HUES64 (cell line): ENCODE measurements at regions not wholly inside any gene's neighbourhood (a gene's known extent, or its start where the extent isn't known, plus 50 kb on each side); places are given as distances from the start of the nearest gene placed in this dataset.

Source experiments
- H3K27ac ChIP-seq: 2 replicates; pipeline ENCODE4 v1.7.0; 2013; ENCODE audit warnings: low read depth, low read length, inconsistent platforms
- H3K27me3 ChIP-seq: 2 replicates; pipeline ENCODE4 v1.6.1; 2013; ENCODE audit warnings: mild to moderate bottlenecking, low read length; ENCODE audit not compliant: insufficient read depth
- H3K36me3 ChIP-seq: 2 replicates; pipeline ENCODE4 v1.6.1; 2013; ENCODE audit warnings: mild to moderate bottlenecking, low read length; ENCODE audit not compliant: insufficient read depth
- H3K4me1 ChIP-seq: 2 replicates; pipeline ENCODE4 v1.6.1; 2013; ENCODE audit warnings: mild to moderate bottlenecking, low read length, moderate library complexity; ENCODE audit not compliant: insufficient read depth
- H3K4me3 ChIP-seq: 2 replicates; pipeline ENCODE4 v1.5.1; 2013; ENCODE audit warnings: mild to moderate bottlenecking, low read length, moderate library complexity
- H3K9ac ChIP-seq: 2 replicates; pipeline ENCODE4 v1.6.1; 2013; ENCODE audit warnings: mild to moderate bottlenecking, low read depth, low read length
- H3K9me3 ChIP-seq: 2 replicates; pipeline ENCODE4 v1.6.1; 2013; ENCODE audit warnings: low read depth, low read length; ENCODE audit not compliant: insufficient read depth
- WGBS: fragments of 150-250, 120-280 bp; methylation state at CpG from one replicate; pipeline ENCODE4 v1.1.7; 2013; ENCODE audit warnings: missing lambda C conversion rate; 5-methylcytosine and 5-hydroxymethylcytosine counted together

DNA sequence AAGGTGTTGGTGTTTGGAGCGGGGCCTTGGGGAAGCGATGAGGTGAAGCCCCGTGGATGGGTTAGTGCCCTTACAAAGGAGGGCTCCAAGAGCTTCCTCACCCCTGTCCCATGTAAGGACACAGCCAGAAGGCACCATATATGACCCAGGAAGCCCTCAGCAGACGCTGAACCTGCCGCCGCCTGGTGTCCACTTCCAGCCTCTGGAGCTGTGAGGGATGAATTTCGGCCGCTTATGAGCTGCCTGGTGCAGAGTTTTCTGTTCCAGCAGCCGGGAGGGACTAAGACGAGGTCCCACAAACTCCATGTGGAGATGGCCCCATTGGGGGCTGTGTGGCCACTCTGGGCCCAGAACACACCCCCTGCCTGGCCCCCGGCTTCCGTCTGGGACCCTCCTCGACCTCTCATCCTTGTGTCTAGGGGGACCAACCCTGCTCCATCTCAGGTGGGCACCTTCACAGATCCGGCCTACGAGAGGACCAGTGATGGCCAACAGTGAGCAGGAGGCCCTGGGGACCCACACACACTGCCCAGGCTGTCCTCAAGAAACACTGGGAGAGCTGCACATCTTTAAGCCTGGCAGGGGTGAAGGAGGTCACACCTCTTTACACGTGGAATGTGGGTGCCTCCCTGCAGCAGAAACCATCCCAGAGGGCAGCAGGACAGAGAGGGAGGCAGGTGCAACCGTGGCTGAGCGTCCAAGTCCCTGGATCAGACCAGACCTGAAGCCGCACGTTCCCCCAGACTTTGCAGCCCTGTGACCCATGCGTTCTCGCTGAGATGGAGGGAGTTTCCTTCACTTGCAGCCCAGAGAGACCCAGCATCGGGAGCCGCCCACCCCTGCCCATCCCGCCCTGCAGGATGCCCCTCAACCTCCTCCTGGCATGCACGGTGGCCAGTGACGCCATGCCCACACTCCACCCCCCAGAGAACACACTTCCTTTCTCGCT, 96.1 kb downstream of the PDGFA start:
- H3K4me1 ChIP-seq = no peaks in the 10 kb centered on the region
- H3K36me3 ChIP-seq = no peaks in the 10 kb centered on the region
- H3K27me3 ChIP-seq = no peaks in the 10 kb centered on the region
- WGBS = 85% methylated on average over 28 of the region's 28 CpGs
- H3K9me3 ChIP-seq = no peaks in the 10 kb centered on the region
- H3K27ac ChIP-seq = no peak overlapping the region
- H3K4me3 ChIP-seq = no peak overlapping the region
- H3K9ac ChIP-seq = no peak overlapping the region

DNA sequence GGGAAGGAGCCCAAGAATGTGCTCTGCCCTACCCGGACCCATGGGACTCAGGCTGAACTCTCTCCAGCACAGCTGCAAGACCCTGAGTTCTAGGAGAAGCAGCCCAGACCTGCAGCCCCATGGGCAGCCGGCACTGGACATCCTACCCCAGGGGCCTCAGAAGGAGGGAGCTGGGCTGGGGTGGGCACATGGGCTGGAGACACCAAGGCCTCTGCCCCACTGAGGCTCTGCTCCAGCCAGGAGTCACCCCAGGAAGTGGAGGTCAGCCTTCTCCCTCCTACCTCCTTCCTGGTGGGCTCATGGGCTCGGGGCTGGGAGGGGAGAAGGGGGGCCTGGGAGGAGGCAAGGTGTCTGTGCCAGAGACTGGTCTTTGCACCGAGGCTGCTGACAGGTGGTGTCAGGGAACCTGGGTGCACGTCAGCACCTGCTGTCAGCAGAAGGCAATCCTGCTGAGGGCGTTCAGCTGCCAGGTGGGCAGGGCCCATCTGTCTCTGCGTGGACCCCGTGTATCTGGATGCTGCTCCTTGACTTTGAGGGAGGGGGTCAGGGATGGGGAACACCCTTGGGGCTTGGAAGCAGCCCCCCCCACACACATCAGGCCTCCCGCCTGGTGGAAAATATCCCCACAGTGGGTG, 95.2 kb downstream of the PDGFA start:
- H3K9me3 ChIP-seq = no peaks in the 10 kb centered on the region
- no peak overlapping the region for H3K9ac ChIP-seq
- H3K4me1 ChIP-seq = no peaks in the 10 kb centered on the region
- 89% methylated on average over 9 of the region's 9 CpGs for WGBS
- H3K27me3 ChIP-seq = no peaks in the 10 kb centered on the region
- H3K27ac ChIP-seq = no peak overlapping the region
- H3K36me3 ChIP-seq = no peaks in the 10 kb centered on the region
- no peak overlapping the region for H3K4me3 ChIP-seq

DNA sequence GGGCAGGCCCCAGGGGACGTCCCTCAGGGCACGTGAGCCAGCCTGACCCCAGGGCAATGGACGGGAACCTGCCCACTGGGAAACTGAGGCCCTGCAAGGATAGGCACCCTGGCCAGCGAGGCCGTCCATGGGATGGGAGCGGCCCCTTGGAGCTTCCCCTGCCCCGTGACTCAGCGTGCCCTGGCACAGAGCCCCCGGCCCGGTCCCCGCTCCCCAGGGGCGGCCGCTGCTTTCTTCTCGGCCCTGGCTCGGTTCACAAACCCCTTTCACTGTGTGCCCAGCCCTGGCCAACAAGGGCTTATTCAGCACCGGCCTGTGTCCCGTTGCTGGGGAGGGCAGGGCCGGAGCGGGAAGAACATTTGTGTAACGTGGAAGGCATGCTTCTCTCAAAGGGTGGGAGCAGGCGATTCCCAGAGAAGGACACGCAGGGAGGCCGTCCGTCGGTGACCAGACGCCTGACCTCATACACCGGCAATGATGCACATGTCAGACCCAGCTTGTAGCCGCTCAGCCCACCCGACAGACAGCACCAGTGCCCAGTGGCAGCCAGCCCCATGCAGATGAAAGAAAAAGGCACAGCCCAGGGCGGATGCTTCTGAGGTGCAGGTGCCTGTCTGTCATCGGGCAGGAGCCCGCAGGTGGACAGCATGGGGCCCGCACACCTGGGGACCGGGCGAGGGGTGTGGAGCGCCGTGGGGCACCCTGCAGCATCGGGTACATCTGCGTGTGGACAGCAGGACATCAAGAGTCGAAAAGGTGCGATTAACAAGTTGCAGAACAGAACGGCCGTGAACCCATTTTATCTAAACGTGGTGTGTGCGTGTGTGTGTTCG, 94.5 kb downstream of the PDGFA start:
- no peak overlapping the region for H3K27ac ChIP-seq
- H3K9me3 ChIP-seq = no peaks in the 10 kb centered on the region
- no peaks in the 10 kb centered on the region for H3K27me3 ChIP-seq
- H3K36me3 ChIP-seq = no peaks in the 10 kb centered on the region
- no peak overlapping the region for H3K9ac ChIP-seq
- 87% methylated on average over 46 of the region's 46 CpGs for WGBS
- no peaks in the 10 kb centered on the region for H3K4me1 ChIP-seq
- H3K4me3 ChIP-seq = no peak overlapping the region

DNA sequence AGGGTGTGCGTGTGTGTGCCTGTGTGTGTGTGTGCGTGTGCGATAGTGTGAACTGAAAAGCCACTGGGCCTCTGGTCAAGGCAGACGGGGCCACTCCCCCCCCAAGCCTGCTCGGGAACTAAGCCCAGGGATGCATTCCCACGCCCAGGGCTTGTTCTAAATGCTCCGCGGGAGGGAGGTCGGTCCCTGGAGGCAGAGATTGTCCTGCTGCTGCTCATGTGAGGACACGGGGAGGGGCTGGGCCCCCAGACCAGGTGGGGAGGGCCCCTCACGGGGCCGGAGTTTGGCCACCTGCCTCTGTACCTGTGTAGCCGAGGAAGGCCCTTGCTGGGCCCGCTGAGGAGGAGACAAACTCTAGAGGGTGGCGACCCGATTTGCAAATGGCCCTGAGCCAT, 93.9 kb downstream of the PDGFA start:
- no peak overlapping the region for H3K4me3 ChIP-seq
- 52% methylated on average over 16 of the region's 16 CpGs for WGBS
- no peaks in the 10 kb centered on the region for H3K9me3 ChIP-seq
- H3K27ac ChIP-seq = no peak overlapping the region
- H3K4me1 ChIP-seq = no peaks in the 10 kb centered on the region
- no peaks in the 10 kb centered on the region for H3K27me3 ChIP-seq
- H3K9ac ChIP-seq = no peak overlapping the region
- no peaks in the 10 kb centered on the region for H3K36me3 ChIP-seq

DNA sequence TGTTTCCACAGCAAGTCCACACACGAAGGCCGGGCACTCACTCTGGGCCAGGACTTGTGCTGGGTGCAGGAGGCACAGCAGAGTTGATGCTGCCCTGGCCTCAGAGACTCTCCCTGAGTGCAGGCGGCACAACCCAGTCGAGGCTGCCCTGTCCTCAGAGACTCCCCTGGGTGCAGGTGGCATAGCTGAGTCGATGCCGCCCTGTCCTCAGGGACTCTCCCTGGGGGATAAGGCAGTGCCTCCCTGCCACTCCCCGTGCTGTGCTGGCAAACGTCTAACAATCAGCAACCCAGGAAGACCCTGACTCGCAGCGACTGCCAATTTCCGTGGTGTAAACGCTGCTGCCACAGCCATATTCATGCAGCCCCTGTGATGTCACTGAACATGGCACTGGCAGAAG, 93.1 kb downstream of the PDGFA start:
- Histone ChIP-seq H3K27me3 (no peaks in the 10 kb centered on the region), H3K27ac (no peak overlapping the region), H3K4me1 (no peaks in the 10 kb centered on the region), H3K4me3 (no peak overlapping the region), H3K36me3 (no peaks in the 10 kb centered on the region), H3K9me3 (no peaks in the 10 kb centered on the region), H3K9ac (no peak overlapping the region)
- WGBS = 92% methylated on average over 12 of the region's 12 CpGs

DNA sequence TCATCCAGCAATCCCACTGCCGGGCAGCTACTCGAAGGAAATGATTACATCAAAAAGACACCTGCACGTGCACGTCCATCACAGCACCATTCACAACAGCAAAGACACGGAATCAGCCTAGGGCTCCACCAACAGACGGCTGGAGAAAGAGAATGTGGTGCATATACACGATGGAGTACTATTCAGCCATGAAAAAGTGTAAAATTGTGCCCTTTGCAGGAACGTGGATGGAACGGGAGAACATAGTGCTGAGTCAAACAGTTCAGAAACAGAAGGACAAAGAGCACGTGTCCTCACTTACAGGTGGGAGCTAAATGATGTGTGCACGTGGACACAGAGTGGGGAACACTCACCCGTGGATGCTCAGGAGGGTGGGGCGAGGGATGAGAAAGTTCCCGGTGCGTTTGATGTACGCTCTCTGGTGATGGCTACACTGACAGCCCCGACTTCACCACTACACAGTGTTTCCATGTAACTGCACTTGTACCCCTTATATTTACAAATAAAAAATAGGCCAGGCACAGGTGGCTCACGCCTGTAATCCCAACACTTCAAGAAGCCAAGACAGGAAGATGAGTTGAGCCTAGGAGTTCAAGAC, 92.0 kb downstream of the PDGFA start:
- Histone ChIP-seq H3K9me3 (no peaks in the 10 kb centered on the region), H3K4me1 (no peaks in the 10 kb centered on the region; the same call in 1 of the 2 replicates), H3K9ac (no peak overlapping the region), H3K27me3 (no peaks in the 10 kb centered on the region), H3K36me3 (no peaks in the 10 kb centered on the region), H3K4me3 (no peak overlapping the region), H3K27ac (no peak overlapping the region)
- WGBS = 95% methylated on average over 18 of the region's 18 CpGs

DNA sequence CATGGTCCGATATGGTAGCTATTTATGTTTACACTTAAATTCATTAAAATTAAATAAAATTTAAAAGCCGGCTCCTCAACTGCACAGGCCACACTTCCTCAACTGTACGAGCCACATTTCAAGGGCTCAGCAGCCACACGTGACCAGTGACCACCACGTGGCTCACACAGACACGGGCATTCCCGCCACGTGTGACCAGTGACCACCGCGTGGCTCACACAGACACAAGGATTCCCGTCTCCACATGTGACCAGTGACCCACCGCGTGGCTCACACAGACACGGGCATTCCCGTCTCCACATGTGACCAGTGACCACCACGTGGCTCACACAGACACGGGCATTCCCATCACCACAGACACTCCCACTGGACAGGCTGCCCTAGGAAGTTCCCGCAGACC, 91.3 kb downstream of the PDGFA start:
- no peaks in the 10 kb centered on the region; the same call in 1 of the 2 replicates for H3K4me1 ChIP-seq
- H3K36me3 ChIP-seq = no peaks in the 10 kb centered on the region
- no peak overlapping the region for H3K27ac ChIP-seq
- no peak overlapping the region for H3K9ac ChIP-seq
- H3K4me3 ChIP-seq = no peak overlapping the region
- no peaks in the 10 kb centered on the region for H3K27me3 ChIP-seq
- 96% methylated on average over 17 of the region's 18 CpGs for WGBS
- H3K9me3 ChIP-seq = no peaks in the 10 kb centered on the region

DNA sequence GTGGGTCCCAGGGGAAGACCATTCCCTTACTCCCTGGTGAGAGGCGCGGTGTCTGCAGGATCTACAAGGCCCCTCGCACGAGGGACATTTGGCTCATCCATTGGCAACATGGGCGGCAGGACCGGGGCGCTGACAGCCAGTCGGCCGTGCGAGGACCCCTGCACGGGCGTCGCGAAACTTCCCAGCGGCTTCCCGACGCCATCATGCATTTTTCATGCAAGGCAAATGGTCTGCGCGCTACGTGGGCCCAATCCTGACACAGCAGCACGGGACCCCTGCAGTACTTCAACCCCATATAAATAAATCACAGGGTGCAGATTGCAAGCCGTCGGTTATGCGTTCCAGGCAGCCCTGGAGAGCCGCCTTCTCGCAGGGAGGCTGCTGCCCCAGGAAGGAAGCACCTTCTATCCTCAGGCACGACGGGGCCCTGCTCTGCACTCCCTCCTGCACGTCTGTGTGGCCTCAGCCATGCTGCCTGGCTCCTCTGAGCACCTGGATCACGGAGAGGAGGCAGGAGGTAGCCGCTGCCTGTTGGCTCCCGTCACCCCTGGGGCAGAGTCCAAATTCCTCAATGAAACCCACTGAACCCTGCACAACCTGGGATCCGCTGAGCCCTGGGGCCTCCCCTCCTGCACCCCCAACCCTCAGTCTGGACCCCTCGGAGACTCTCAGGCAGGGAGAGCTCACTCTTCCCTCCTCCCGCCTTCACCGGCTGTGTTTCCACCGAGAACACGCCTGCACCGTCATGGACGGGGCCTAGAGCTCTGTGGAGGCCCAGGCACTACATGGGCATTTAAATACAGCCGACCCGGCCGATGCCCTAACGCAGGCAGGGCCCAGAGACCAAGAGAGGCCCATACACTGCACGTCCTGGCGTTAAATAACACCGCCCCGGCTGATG, 90.5 kb downstream of the PDGFA start:
- 93% methylated on average over 48 of the region's 48 CpGs for WGBS
- Histone ChIP-seq H3K4me1 (no peaks in the 10 kb centered on the region; the same call in 1 of the 2 replicates), H3K27me3 (no peaks in the 10 kb centered on the region), H3K9ac (no peak overlapping the region), H3K27ac (no peak overlapping the region), H3K4me3 (no peak overlapping the region), H3K36me3 (no peaks in the 10 kb centered on the region), H3K9me3 (no peaks in the 10 kb centered on the region)

DNA sequence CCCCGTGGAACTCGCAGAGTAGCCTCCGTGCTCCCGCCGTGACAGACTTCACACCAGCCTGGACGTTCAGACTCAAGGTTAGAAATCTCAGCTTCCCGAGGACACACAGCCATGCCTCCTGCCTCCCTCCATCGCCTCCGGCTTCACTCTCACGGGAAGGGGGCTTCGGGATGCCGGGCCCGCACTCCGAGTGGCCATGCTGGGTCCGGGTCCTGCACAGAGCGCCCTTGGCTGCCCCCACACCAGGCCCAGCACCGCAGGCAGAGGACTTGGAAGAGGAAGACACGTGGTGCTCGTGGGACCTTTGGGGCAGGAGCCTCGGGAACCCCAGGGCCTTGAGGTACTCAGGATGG, 89.8 kb downstream of the PDGFA start:
- 93% methylated on average over 20 of the region's 20 CpGs for WGBS
- no peaks in the 10 kb centered on the region for H3K36me3 ChIP-seq
- no peak overlapping the region for H3K27ac ChIP-seq
- no peak overlapping the region for H3K9ac ChIP-seq
- H3K4me3 ChIP-seq = no peak overlapping the region
- peaks cover 4% of the 10 kb centered on the region; the same call in 1 of the 2 replicates for H3K4me1 ChIP-seq
- H3K27me3 ChIP-seq = no peaks in the 10 kb centered on the region
- H3K9me3 ChIP-seq = no peaks in the 10 kb centered on the region

DNA sequence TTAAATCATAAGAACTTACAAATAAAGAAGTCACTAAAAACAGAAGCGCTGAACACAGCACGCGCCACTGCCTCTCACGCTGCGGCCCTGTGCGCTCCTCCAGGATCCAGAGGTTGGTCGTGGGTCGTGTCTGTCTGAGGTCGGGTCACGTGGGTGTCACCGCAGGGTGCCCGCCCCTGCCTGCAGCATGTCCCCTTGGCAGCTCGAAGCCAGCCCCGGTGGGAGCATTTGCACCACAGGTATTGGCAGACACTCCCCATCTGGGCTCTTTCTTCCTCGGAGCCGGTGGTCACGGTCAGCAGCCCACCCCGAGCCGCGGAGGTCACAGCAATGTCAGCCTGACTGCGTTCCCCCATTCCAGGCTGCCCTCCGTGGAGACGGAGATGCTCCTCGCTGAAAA, 88.6 kb downstream of the PDGFA start:
- Histone ChIP-seq H3K4me3 (no peak overlapping the region), H3K4me1 (peaks cover 7% of the 10 kb centered on the region; the same call in 1 of the 2 replicates), H3K27ac (no peak overlapping the region), H3K27me3 (no peaks in the 10 kb centered on the region), H3K9me3 (no peaks in the 10 kb centered on the region), H3K9ac (no peak overlapping the region), H3K36me3 (no peaks in the 10 kb centered on the region)
- 92% methylated on average over 24 of the region's 24 CpGs for WGBS
